Stimulated activated CD8-positive, alpha-beta memory T cell treated with anti-CD3 and anti-CD28 coated beads, Interleukin-7, amount 100 ng/mL, for 1 hour (primary cell): ENCODE measurements at regions not wholly inside any gene's neighbourhood (a gene's known extent, or its start where the extent isn't known, plus 50 kb on each side); places are given as distances from the start of the nearest gene placed in this dataset.

Experiments used
- DNase-seq, 2 donors: peaks; one replicate each; pipeline ENCODE4 v3.0.0-alpha.2; 2020; ENCODE audit warnings: low read depth in 2 of 2

- DNase-seq: no peak
Observed at GRCh38 chr2:219951099-219951498, 323.7 kb downstream of the SLC4A3 start.

- no peak for DNase-seq
Observed at GRCh38 chr2:219954331-219954730, 326.9 kb downstream of the SLC4A3 start.

GRCh38 chr2:219957820-219958219 is 330.4 kb downstream of the SLC4A3 start:
- no peak for DNase-seq

- DNase-seq: no peak
Observed at GRCh38 chr2:219958941-219959340, 331.5 kb downstream of the SLC4A3 start.

DNA sequence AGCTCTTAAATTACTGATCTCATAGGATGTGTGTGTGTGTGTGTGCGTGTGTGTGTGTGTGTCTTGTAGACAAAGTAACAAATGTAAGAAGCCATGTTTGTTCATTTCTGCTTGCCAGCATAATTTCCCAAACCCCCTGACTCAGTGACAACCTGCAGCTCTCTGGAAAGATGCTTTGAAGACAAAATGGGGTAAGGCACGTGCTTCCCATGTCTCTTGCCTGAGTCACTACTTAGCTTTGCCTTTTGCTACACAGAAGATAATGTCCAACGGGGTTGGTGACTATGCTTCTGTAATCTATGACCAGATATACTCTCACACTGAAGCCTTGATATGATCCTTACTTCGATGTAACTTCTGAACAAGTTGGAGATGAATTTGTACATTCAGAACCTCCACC is 332.0 kb downstream of the SLC4A3 start:
- no peak for DNase-seq

GRCh38 chr2:219961947-219962498 is 334.6 kb downstream of the SLC4A3 start:
- DNase-seq: no peak

GRCh38 chr2:219962801-219963200 is 335.4 kb downstream of the SLC4A3 start:
- DNase-seq: no peak

GRCh38 chr2:219965287-219966194 is 338.1 kb downstream of the SLC4A3 start:
- no peak for DNase-seq

DNA sequence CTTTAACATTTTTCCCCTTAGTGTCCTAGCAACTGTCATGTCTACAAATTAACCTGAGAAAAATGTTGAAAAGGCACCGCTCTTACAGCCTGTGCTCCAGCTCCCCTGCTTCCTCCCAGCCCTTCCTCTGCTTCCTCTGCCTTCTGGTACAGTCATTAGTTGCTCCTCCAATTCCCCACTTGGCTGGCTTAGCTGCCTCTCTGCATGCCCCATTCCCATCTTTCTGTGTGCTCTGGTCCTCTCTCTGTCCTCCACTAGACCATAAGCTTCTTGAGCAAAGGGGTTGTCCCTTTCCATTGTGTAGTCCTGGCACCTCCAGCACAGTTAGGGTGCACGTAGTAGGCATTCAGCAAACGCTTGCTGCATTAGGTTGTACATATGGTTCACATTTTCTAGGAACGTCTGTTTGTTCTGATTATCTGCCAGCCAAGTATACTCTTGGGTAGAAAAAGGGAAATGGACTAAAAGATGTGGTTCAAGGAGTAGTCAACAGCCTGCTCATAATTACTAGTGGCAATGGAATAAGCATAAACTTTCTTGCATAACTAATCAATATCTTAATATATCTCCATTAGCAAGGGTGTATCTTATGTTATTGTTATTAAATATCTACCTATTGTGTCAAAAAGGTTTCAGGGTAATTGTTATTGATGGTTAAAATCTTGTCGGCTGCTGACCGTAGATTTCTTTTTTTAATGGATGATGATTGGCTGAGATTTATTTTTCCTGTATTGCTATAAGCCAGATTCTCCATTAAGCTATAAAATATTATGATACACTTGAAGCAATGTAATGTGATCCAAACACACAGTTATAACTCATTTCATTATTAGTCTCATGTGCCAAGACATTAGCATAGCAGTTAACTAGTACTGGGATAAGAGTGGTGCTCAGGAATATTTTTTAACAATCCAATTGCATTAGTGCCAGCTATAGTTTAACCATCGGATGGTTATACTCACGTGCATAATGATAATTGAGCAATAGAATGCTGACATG is 340.1 kb downstream of the SLC4A3 start:
- DNase-seq: no peak

DNA sequence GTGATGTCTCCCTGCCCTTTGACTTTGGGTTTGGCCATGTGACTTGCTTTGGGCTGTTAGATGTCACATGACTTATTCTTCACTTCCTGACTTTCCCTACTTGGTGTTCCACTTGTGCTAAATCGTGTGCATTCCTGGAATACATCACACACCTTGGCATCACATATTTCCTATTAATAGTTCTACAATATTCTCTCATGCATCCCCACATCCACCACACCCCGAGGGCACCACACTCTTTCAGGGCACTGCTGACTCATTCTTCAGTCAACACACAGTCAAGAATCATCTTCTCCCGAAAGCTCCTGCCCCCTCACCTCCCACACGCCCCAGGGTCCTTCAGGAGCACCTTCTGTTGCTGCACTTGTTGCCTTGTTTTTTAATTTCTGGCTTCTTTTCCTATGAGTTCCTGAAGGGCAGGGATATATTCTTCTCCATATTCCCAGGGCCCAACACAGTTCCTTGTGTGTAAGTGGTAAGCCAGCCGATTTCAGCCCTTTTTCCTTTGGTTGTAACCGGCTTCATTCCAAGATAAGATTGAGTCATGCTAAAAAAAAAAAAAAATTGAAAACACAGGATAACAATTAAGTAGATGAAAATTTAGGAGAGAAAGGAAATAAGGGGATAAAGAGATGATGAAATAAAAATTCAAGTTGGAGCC is 341.4 kb downstream of the SLC4A3 start:
- no peak for DNase-seq

- DNase-seq: no peak
Observed at GRCh38 chr2:219969508-219969907, 342.1 kb downstream of the SLC4A3 start.

DNA sequence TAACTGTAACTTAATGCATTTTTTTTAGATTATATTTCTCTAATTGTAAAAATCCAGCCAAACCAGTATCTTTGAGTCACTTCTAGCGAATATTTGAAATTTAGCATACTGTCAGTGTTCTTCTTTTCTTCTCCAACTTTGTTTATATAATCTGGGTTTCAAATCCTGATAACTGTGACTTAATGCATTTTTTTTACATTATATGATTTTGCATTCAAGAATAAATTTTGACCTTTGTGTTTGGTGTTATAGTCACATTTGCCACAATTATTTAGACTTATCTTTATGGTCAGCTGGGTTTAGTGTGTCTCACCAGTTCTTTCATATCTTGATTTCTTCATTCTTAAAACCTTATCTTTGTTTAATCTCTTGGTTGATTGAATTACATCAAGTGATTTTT is 345.7 kb downstream of the SLC4A3 start:
- no peak for DNase-seq

DNA sequence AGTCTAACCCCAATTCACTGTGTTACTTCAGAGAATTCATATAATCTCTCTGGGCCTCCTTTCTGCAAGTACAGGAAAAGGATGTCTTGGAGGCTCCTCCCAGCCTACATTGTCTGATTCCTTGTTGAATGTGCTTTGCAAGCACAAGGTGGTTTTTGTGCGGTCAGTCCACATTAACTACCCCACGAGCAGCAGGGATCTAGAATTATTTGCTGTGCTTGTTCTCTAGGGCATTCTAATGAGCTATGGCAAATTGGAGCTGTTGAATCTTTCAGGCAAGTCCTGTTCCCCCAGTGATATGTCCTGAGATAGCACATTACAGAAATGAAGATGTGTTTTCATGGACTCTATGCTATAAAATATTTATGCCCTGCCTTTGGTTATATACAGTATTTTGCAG is 349.4 kb downstream of the SLC4A3 start:
- no peak for DNase-seq

- no peak for DNase-seq
Observed at GRCh38 chr2:219980638-219981037, 353.2 kb downstream of the SLC4A3 start.

GRCh38 chr2:219983836-219984235 is 356.4 kb downstream of the SLC4A3 start:
- DNase-seq: no peak

DNA sequence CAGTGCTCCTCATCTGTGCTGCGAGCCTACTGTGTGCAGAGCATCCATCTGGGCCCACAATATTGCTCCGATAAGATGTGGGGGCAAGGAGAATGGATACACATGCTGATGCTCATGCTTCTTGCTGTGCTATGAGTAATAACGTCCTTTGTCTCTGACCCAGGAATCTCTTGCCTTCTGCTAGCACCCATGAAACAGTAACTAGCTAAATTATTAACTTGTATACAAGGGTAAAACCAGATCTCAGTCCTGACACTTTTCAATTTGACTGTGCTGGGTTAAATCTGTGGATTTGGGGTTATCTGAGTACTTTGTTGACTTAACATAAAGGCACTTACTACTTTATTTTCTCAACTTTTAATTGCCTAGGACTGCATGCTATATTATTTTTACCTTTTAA is 357.6 kb downstream of the SLC4A3 start:
- no peak for DNase-seq

DNA sequence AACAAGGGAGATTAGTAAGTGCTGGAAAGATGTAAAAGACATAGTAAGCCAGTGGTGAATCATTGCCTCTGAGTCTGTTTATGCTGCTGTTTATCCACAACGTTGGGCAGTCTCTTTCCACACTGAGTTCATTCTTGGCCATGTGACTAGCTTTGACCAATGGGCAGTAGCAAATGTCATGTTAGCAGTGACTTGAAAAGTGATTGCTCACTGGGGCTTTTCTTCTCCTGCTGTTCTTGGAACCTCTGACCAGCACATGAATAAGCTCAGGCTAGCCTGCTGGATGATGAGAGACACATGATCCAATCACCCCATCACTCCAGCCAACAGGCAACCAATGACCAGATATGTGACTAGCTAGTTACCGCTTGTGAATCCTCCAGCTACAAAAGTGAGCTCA is 360.4 kb downstream of the SLC4A3 start:
- DNase-seq: no peak

DNA sequence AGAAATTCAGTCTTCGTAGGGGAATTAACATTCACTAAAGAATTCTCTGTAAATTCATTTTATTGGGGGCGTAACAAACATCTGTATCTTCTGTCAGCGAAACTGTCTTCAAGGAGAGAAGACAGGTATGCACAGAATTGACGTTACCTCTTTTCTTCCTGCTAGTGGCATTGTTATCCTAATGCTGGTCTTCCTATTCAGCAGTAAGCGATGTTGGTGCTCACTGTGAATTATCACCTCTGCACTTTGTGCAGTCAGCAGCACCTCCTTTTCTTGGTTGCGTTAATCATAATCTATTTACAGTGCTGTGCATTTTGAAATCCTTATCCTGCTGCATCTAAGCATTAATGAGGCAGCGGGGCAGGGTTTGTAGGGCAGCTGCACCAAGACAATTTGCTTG is 362.3 kb downstream of the SLC4A3 start:
- no peak for DNase-seq

DNA sequence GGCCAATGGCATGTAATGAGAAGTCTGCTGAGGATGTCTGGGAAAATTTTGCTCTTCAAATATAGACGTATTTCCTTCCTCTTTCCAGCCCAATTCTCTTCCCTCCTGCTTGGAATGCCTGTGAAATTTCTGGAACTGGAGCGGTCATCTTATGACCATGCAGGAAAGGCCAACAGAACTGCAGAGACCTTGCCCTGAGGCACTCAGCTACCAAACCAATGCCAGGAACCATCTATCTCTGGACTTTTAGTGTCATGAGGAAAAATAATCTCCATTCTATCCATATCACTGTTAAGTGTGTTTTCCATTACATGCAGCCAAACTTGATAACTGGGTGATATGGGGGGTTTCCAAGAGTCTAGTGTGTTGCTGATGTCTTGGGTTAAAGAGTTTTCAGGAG is 363.7 kb downstream of the SLC4A3 start:
- DNase-seq: no peak

DNA sequence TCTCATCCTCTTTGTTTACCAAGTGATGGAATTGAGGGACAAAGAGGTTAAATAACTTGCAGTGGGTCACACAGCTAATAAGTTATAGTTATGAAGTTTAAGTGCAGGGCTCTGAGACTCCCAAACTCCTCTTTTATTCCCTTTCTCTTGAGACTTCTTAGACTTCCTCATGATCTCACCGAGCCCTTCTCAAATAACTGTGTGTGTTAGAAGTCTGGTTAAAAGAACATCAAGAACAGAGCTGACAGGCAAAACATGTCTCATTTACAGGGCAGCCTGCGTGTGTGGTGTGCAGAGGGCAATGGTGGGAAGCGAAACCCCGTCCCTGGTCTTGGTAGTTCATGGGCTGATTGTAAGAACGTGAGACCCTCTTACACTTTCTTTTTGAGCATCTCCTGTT is 368.0 kb downstream of the SLC4A3 start:
- DNase-seq: no peak

GRCh38 chr2:219995991-219996765 is 368.7 kb downstream of the SLC4A3 start:
- DNase-seq: no peak
